Sciatic nerve (tissue), 2 donors: ENCODE measurements at regions not wholly inside any gene's neighbourhood (a gene's known extent, or its start where the extent isn't known, plus 50 kb on each side); places are given as distances from the start of the nearest gene placed in this dataset.

Experiments used
- ATAC-seq: fragments of 200-7000 bp; cut with Tn5 transposase; one replicate; pipeline ENCODE4 v1.9.1; 2020; ENCODE audit warnings: mild to moderate bottlenecking, moderate library complexity
- DNase-seq: peaks from one replicate; pipeline ENCODE4 v3.0.0-alpha.2; 2020; ENCODE audit warnings: low spot score
- intact Hi-C: fragments of 100-400 bp; cut with DNase I; formaldehyde crosslinking; loops from one replicate; pipeline ENCODE4 v1.14.2; 2022
- donor health status: DM: no; HTN: no; CAD: no.
- donor health status: DM: no; HTN: no; CAD: no.

GRCh38 chr11:29331451-29332010 is 685.3 kb downstream of the KCNA4 start:
- ATAC-seq = no peak
- DNase-seq = no peak
- intact Hi-C loops = no loop called here

GRCh38 chr11:29328961-29329441 is 687.8 kb downstream of the KCNA4 start:
- no peak for ATAC-seq
- DNase-seq = no peak
- intact Hi-C loops = no loop called here

- intact Hi-C loops = no loop called here
- DNase-seq (no peak), ATAC-seq (no peak)
Measured at GRCh38 chr11:29327891-29328290, 688.9 kb downstream of the KCNA4 start.

DNA sequence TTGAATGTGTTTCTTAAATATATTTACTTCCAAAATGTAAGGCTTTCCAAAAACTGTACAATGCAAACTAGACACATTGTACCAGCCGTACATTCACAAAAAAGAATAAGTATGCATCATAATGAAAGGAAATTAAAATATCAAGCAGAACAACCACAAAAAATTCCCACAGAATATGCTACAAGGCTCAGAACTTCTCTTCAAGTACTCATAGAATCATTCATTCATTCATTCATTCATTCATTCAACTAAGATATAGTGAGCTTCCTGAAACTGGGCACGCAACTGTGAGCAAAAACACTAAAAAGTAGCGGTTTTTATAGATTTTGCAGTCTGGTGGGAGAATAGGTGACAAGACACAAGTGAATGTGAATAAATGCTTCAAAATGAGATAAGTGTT is 690.1 kb downstream of the KCNA4 start:
- DNase-seq (no peak), ATAC-seq (no peak)
- intact Hi-C loops = no loop called here

DNA sequence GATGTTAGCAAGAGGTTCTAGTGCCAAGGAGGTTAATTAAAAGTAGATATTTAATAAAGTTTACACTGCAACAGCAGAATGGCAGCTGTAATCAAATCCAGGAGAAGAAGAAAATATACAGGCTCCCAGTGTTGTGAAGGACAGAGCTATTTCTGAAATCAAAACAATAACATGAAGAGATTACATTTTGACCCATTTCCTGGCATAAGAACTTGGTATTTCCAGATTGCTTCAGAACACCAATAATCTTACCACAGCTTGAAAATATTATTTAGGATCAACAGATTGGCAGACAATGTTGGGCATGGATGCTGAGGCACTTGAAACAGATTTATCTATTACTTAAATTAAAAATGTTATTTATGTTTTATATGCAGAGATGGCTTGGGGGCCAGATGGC is 692.5 kb downstream of the KCNA4 start:
- ATAC-seq (no peak), DNase-seq (no peak)
- intact Hi-C loops = no loop called here

GRCh38 chr11:29321293-29322132 is 695.3 kb downstream of the KCNA4 start:
- intact Hi-C loops = no loop called here
- DNase-seq (no peak), ATAC-seq (no peak)

DNA sequence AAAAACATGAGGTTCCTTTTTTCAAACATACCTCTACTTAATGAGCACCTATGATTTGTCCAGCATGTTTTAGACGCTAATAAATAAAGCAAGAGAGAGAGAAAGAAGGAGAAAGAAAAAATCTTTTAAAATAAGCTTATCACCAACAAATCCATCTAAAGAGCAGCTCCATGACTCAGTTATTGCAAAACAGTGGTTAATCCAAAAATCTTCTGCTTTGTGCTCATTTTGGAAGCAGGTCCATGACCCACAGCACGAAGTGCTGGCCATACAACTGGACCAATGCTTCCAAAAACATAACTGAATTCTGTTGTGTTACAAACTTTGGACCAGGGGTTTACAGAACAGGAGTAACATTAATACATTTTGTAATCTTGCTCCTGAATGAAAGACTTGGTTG is 696.6 kb downstream of the KCNA4 start:
- DNase-seq (no peak), ATAC-seq (no peak)
- intact Hi-C loops = no loop called here

- no peak for DNase-seq
- intact Hi-C loops = no loop called here
- ATAC-seq = no peak
Measured at GRCh38 chr11:29319210-29319609, 697.6 kb downstream of the KCNA4 start.

- ATAC-seq (no peak), DNase-seq (no peak)
- intact Hi-C loops = no loop called here
Measured at GRCh38 chr11:29318134-29318845, 698.5 kb downstream of the KCNA4 start.

GRCh38 chr11:29317694-29318093 is 699.1 kb downstream of the KCNA4 start:
- DNase-seq (no peak), ATAC-seq (no peak)
- intact Hi-C loops = no loop called here

- intact Hi-C loops = no loop called here
- DNase-seq = no peak
- ATAC-seq = no peak
Measured at GRCh38 chr11:29315275-29315674, 701.6 kb downstream of the KCNA4 start.

DNA sequence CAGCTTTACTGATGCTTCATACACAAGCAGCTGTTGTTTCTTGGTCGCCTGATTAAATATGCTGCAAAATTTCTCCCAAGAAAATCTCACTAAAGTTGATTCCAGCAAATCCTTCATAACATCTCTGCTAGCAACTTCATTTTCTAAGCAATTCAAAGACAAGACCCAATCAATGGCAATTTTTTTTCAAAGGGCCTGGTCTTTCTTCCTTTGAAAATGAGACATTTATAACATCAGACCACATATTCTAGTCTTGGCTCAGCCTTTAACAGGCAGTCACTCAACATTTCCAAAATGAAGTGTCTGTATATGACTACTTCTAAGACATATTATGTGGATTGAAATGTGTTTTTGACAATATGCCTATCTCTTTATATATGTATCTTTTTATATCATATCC is 702.6 kb downstream of the KCNA4 start:
- intact Hi-C loops = no loop called here
- no peak for ATAC-seq
- no peak for DNase-seq

- ATAC-seq (no peak), DNase-seq (no peak)
- intact Hi-C loops = no loop called here
Measured at GRCh38 chr11:29312812-29313211, 704.0 kb downstream of the KCNA4 start.

DNA sequence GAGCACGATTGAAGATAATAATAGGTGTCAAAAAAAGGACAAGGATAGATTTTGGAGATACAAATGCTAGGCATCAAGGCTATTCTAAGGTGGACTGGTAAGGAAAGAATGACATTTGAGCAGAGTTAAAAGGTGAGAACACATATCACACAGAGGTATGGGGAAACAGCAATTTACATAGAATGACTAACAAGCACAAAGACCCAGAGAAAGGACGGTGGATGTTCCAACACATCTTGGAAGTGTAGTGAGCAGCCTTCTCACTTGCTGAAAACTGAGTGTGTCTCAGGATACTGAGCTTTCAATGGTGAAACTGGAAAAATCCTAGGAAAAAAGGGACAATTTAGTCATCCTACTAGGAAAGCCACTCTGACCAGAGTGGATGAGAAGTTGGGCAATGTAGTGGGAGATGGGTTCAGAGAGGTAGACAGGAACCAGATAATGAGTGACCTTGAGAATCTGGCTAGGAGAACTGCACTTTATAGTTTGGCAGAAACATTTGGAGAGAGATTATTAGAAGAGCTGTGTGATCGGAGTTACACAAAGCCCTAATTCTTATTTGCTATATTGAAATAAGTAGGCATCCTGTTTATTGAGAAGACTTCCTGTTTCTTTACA is 706.0 kb downstream of the KCNA4 start:
- intact Hi-C loops = no loop called here
- no peak for DNase-seq
- ATAC-seq = no peak

GRCh38 chr11:29309992-29310391 is 706.8 kb downstream of the KCNA4 start:
- ATAC-seq (no peak), DNase-seq (no peak)
- intact Hi-C loops = no loop called here

- intact Hi-C loops = no loop called here
- ATAC-seq (no peak), DNase-seq (no peak)
Measured at GRCh38 chr11:29306527-29306926, 710.3 kb downstream of the KCNA4 start.

DNA sequence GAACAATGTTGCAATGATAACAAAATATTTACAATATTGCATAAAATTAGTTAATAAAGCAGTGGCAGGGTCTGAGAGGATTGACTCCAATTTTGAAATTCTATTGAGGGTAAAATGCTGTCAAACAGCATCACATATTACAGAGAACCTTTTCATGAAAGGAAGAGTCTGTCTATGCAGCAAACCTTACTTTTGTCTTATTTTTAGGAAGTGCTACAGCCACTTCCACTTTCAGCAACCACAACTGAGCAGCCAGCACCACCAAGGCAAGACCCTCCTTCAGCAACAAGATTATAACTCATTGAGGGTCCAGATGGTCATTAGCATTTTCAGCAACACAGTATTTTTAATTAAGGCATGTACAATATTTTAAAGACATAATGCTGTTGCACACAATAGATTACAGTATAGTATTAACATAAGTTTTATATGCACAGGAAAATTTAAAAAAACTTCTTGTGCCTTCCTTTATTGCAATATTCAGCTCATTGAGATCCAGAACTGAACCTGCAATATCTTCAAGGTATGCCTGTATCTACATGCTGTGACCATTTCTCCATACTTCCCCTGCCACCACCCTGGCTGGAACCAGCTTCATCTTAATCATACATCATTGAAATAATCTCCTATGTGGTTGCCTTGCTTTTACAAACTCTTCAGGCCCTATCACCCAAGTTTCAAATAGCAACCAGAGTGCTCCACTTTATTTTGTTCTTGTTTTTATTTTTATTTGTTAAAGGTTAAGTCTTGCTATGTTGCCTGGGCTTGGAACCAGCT is 711.2 kb downstream of the KCNA4 start:
- DNase-seq = no peak
- intact Hi-C loops = no loop called here
- ATAC-seq = no peak

DNA sequence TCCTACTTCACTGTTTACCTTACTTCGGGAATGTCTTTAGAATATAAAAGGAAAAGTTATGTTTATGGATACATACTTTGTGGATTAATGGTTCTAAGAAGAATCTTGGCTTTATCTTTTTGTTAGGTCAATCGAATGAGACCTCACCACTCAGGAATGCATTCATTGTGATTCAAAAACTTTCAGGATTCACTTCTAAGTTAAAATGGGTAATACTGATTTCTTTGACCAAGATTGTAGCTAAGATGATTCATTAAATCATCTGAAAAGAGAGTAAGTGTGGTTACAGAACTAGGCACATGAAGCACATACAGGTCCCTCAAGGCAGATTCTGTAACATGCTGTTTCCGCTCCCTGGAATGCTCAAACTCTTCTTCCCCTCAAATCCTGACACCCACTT is 716.4 kb downstream of the KCNA4 start:
- DNase-seq (no peak), ATAC-seq (no peak)
- intact Hi-C loops = no loop called here

- intact Hi-C loops = no loop called here
- no peak for ATAC-seq
- DNase-seq = no peak
Measured at GRCh38 chr11:29296680-29297079, 720.1 kb downstream of the KCNA4 start.
